Activated B cell treated with CpG ODN at 0.5 μM for 24 hours (primary cell): ENCODE measurements at regions not wholly inside any gene's neighbourhood (a gene's known extent, or its start where the extent isn't known, plus 50 kb on each side); places are given as distances from the start of the nearest gene placed in this dataset.

Experiments used
- ATAC-seq: fragments of 200-7000 bp; cut with Tn5 transposase; one replicate; pipeline ENCODE4 v1.10.0; 2021; ENCODE audit warnings: low read depth, mild to moderate bottlenecking, moderate library complexity
- CTCF ChIA-PET: fragments of 350-600 bp; sonication (Branson Sonifier 250); formaldehyde crosslinking; loops from one replicate; lab custom pipeline; 2021; ENCODE audit warnings: antibody characterized with exemption; lab: Charles Lee
- POLR2A ChIA-PET: fragments of 350-600 bp; sonication (Branson Sonifier 250); formaldehyde crosslinking; loops from one replicate; lab custom pipeline; 2021; ENCODE audit warnings: antibody characterized with exemption; lab: Charles Lee
- DNase-seq: peaks from one replicate; pipeline ENCODE4 v3.0.0; 2022
- H3K27ac Mint-ChIP-seq: one replicate; pipeline ENCODE4 v1.8.0; 2020; ENCODE audit warnings: mixed read lengths
- H3K27me3 Mint-ChIP-seq: one replicate; pipeline ENCODE4 v1.8.0; 2021; ENCODE audit warnings: mixed read lengths
- H3K36me3 Mint-ChIP-seq: one replicate; pipeline ENCODE4 v1.8.0; 2021; ENCODE audit warnings: low read depth, mixed read lengths
- H3K4me1 Mint-ChIP-seq: one replicate; pipeline ENCODE4 v1.8.0; 2021; ENCODE audit warnings: mixed read lengths
- H3K4me3 Mint-ChIP-seq: one replicate; pipeline ENCODE4 v1.8.0; 2020; ENCODE audit warnings: mild to moderate bottlenecking, mixed read lengths
- H3K9me3 Mint-ChIP-seq: one replicate; pipeline ENCODE4 v1.8.0; 2020; ENCODE audit warnings: mixed read lengths
- intact Hi-C: fragments of 100-400 bp; cut with micrococcal nuclease; formaldehyde crosslinking; loops from one replicate; pipeline ENCODE4 v1.15.1; 2024
- TF ChIP-seq, protein P1 (sequence below): fragments of 200-600 bp; IDR thresholded peaks from one replicate; pipeline ENCODE4 v1.8.0; 2022; ENCODE audit warnings: antibody characterized with exemption, mild to moderate bottlenecking

DNA sequence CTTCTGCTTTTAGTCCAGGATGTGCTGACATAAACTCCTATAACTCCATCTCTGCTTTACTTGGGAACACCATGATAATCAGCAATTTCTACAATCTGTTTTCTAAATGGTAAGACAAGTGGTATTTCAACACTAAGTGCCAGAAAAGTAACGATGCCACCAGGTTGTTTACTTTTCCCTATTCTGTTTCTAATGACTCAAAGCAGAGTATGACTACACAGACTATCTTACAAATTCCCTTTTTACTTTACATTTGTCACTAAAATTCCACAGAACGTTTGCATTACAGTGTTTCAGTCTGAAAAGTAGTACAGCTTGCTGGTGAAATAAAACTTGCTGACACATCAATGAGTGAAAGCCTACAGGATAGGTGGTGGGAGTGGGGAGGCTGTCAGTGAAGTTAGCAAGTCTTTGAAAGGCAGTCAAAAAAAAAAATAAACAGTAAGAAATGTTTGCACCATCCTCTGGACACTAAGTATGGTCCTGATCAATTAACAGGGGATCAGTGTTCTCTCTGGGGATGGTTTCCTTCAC lies 186.5 kb downstream of the LURAP1L start:
- Mint-ChIP-seq H3K27ac (no peak overlapping the region), H3K36me3 (no peaks in the 10 kb centered on the region), H3K4me3 (no peak overlapping the region), H3K4me1 (no peaks in the 10 kb centered on the region), H3K27me3 (no peaks in the 10 kb centered on the region), H3K9me3 (peaks cover 8% of the 10 kb centered on the region)
- CTCF ChIA-PET, result no interaction called here
- TF ChIP-seq, protein P1, sequence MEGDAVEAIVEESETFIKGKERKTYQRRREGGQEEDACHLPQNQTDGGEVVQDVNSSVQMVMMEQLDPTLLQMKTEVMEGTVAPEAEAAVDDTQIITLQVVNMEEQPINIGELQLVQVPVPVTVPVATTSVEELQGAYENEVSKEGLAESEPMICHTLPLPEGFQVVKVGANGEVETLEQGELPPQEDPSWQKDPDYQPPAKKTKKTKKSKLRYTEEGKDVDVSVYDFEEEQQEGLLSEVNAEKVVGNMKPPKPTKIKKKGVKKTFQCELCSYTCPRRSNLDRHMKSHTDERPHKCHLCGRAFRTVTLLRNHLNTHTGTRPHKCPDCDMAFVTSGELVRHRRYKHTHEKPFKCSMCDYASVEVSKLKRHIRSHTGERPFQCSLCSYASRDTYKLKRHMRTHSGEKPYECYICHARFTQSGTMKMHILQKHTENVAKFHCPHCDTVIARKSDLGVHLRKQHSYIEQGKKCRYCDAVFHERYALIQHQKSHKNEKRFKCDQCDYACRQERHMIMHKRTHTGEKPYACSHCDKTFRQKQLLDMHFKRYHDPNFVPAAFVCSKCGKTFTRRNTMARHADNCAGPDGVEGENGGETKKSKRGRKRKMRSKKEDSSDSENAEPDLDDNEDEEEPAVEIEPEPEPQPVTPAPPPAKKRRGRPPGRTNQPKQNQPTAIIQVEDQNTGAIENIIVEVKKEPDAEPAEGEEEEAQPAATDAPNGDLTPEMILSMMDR, result no peak
- ATAC-seq, result no peak
- POLR2A ChIA-PET, result no interaction called here
- DNase-seq, result no peak
- intact Hi-C loops, result no loop called here

DNA sequence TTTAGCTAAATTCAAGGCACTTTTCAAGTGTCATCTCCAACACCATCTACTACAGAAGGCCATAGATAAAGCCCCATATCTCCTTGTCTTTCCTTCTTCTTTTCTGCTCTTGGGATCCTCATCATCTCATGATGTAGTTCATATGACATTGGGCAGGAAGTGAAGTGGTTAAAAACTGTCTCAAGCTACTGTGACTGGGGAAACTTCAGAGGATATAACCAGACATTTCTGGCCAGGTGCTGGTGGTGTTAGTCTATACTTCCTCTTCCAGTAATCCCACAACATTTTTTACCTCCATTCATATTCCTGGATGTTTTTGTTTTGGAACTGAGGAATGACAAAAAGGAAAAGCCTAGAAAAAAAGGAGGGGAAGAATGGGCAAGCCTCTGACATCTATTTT lies 188.7 kb downstream of the LURAP1L start:
- H3K36me3 Mint-ChIP-seq, result no peaks in the 10 kb centered on the region
- H3K9me3 Mint-ChIP-seq, result peaks cover 4% of the 10 kb centered on the region
- no peaks in the 10 kb centered on the region for H3K4me1 Mint-ChIP-seq
- no peak overlapping the region for H3K27ac Mint-ChIP-seq
- no peaks in the 10 kb centered on the region for H3K27me3 Mint-ChIP-seq
- DNase-seq (no peak), ATAC-seq (no peak)
- CTCF ChIA-PET, result no interaction called here
- POLR2A ChIA-PET, result no interaction called here
- intact Hi-C loops, result no loop called here
- no peak overlapping the region for H3K4me3 Mint-ChIP-seq
- TF ChIP-seq, protein P1, result no peak

DNA sequence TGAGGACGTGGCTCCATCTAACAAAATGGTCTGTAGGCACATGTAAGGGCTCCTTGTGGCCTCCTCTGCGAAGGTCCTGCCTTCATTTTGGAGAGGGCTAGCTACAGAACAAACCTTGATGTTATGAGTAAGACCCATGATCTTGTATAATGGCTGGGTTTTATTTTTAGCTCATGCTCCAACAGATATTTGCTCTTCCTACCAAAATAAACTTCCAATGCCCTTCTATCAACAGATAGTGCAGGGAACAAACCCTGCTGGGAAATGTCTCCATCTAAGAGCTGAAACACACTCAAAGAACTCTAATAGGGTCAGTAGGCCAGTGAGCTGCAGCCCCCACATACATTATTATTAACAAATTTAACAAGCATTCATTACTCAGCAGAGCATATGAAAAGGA lies 189.5 kb downstream of the LURAP1L start:
- Mint-ChIP-seq H3K36me3 (no peaks in the 10 kb centered on the region), H3K27me3 (no peaks in the 10 kb centered on the region), H3K9me3 (no peaks in the 10 kb centered on the region), H3K4me3 (no peak overlapping the region), H3K27ac (no peak overlapping the region), H3K4me1 (no peaks in the 10 kb centered on the region)
- ChIA-PET CTCF (no interaction called here), POLR2A (no interaction called here)
- DNase-seq (no peak), ATAC-seq (no peak)
- intact Hi-C loops, result no loop called here
- TF ChIP-seq, protein P1, result no peak

DNA sequence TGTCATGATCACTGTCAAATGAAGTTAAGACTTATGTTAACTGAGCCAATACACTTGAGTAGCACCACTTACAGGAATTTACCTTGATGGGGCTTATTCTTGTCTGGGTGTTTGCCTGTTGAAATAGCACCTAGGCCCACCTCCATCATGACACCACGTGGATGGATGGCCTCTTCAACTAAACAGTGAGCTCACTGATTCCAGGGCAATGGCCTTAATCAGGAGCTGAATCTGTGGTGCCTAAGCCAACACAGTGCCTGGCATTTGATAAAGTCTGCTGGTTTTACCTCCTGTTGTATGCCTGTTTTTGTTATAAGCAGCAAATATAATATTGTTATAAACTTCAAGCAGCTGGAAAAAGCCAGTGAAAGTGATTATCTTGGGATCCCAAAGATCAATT lies 190.5 kb downstream of the LURAP1L start:
- TF ChIP-seq, protein P1, result no peak
- no peaks in the 10 kb centered on the region for H3K27me3 Mint-ChIP-seq
- intact Hi-C loops, result no loop called here
- no peaks in the 10 kb centered on the region for H3K36me3 Mint-ChIP-seq
- H3K9me3 Mint-ChIP-seq, result no peaks in the 10 kb centered on the region
- H3K27ac Mint-ChIP-seq, result no peak overlapping the region
- DNase-seq (no peak), ATAC-seq (no peak)
- POLR2A ChIA-PET, result no interaction called here
- no peak overlapping the region for H3K4me3 Mint-ChIP-seq
- CTCF ChIA-PET, result no interaction called here
- no peaks in the 10 kb centered on the region for H3K4me1 Mint-ChIP-seq

DNA sequence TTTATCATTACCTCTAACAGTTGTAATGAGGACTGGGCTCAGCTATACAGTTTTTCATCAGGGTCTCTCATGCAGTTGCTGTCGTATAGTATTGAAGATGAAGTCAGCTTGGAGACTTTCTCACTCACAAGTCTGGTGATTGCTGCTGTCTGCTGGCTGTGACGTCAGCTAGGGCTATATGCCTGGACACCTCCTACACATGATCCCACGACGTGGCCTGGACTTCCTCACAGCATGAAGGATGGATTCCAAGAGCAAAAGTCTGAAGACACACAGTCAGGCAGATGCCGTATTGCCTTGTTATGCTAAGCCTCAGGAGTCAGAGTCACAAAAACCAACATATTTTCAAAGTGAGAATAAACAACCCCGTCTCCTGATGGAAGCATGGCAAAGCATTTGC lies 193.3 kb downstream of the LURAP1L start:
- no peak overlapping the region for H3K4me3 Mint-ChIP-seq
- ChIA-PET CTCF (no interaction called here), POLR2A (no interaction called here)
- no peak for ATAC-seq
- DNase-seq, result no peak
- H3K36me3 Mint-ChIP-seq, result no peaks in the 10 kb centered on the region
- no peaks in the 10 kb centered on the region for H3K4me1 Mint-ChIP-seq
- no peak overlapping the region for H3K27ac Mint-ChIP-seq
- TF ChIP-seq, protein P1, result no peak
- no peaks in the 10 kb centered on the region for H3K27me3 Mint-ChIP-seq
- intact Hi-C loops, result no loop called here
- H3K9me3 Mint-ChIP-seq, result no peaks in the 10 kb centered on the region
